NCI-H2081 (cell line): ENCODE measurements at regions not wholly inside any gene's neighbourhood (a gene's known extent, or its start where the extent isn't known, plus 50 kb on each side); places are given as distances from the start of the nearest gene placed in this dataset.

Experiments used
- DNase-seq, 2 experiments: peaks; one replicate each; lab custom pipeline; 2025; lab: John Stamatoyannopoulos, UW

DNA sequence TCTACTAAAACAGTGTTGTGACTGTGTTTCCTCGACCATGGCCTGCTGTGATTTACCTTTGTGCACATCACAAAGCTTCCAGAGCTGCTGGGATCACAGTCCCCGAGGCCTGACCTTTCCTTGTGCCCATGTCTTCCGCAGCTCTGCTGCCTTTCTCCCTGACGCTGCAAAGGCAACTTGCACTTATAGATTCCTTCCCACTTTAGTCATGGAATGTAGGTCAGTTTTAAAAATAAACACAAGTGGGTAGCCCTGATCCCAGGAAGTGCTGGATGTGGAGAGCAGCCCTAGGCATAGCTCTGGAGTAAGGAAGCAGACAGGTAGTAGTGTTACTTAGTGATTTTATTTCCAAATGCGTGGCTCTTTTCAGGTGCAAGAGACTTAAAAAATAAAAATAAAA lies 825.7 kb downstream of the AACS start:
- DNase-seq, result no peak

DNA sequence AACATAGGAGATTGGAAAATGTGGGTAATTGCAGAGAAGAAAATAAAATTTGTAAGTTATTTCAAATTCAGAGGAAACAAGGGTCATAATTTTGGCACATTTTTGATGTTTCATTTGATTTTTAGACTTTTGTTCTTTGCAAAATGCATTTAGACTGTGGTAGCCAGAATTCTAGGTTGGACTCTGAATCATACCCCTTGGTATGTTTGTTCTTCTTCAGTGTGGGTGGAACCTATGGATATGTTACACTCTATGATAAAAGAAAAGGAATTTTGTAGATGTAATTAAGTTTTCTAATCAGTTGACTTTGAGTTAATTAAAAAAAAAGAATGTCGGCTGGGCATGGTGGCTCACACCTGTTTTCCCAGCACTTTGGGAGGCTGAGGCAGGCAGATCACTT lies 827.0 kb downstream of the AACS start:
- no peak for DNase-seq

DNA sequence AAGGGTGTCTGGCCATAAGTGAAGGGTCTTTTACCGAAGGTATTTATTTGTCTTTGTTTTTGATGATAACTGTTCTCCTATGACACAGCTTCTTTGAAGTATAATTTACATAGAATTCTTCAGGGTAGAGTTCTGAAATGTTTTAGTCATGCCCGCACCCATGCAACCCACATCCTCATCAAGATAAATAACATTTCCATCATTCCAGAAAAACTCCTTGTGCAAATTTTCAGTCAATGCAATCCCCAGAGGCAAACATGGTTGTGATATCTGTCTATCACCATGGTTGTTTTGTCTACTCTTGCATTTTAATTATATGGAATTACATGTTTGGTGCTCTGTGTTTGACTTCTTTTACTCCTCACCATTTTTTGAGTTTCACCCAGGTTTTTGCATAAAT lies 837.8 kb downstream of the AACS start:
- DNase-seq, result no peak

DNA sequence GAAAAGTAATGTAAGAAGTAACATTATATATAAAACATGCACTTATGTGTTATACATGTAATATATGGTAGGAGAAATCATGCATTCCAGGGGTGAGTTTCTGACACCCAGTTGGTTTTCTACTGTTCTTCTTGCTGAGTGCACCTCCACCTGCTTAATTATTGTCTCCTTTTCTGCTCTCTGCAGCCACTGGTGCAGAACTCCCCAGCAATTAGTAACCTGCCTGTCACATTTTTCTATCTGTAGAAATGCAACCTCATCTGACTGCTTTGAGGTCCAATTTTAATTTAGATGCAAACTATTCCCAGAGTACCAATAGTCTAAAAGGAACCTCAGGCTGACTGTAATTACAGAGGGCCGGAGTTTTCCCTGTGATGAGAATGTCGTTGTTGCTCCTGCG lies 842.1 kb downstream of the AACS start:
- no peak for DNase-seq

DNA sequence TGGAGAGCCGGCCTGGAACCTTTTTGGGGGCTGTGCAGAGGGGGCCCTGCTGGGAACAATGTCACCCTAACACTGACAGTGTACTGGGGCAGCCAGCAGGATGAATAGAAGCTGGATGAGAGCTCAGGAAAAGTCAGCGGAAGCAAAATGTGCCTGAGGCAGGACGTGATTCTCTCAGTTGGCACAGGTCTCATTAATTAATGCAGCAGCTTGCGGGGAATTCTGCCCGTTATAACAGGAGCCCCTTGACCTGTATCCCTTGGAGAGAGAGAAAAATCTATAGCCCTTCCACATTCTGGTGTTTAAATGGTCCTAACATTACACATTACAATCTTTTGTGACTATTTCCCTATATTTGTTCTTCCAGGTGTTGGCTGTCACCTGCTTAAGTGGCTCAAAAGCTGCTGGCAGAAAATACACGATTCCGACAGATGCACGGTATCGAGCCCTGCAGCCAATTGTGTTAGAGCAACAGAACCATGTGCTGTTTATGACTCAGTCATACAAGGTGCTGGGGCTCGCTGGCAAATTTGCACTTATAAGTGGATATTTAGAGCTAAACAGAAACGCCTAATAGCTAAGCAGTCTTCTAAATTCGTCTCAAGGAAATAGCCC lies 854.7 kb downstream of the AACS start:
- DNase-seq, result peak in 1 of 2 experiments; percentile 8

DNA sequence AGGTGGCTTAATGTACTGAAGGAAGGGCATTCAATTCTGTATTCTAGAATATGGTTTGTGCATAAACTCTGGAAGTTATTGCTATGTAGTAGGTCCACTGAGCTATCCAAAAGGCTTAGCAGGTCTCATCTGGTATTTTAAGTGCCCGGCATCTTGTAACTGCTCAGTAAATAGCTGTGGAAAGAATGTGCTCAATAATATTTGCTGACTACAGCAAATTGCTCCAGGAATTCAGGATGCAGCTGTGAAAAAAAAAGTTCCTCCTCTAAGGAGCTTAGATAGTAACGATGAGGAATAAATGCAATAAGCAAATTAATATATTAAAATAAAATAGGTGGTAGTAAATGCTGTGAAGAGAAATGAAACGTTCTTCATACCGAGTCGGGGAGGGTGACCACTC lies 857.1 kb downstream of the AACS start:
- no peak for DNase-seq

DNA sequence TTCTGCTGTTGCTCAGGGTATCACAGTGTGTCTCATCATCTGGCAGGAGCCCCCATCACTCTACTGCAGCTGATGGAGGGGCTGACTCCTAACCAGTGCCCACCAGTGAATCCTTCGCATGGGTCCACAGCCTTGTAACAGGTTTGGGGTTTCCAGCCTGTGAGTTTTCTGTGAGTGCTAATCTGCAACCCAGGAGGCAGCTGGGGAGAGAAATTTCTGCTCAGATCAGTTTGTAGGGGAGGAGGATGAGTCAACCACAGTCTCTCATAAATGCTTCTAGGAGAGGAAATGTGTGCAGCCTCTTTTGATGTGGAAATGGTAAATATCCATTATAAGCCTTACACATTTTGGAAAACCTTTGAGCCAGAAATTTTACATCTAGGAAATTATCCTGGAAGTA lies 871.3 kb downstream of the AACS start:
- no peak for DNase-seq

DNA sequence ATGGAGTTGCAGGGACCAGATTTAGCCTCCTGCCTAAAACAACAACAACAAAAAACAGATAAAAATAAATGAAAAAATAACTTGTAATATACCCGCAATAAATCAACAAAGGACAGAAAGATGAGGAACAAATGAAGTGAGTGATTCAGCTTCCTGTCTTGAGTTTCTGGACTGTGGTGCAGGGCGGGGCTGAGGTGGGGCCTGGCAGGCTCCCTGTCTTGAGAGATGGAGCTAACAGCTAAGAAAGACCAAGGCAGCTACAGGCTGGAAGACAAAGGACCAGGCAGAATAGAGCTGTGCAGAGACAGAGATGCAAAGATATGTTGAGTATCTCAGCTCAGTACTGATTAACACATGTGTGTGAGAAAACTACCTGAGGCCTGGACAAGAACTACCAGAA lies 879.2 kb downstream of the AACS start:
- no peak for DNase-seq

DNA sequence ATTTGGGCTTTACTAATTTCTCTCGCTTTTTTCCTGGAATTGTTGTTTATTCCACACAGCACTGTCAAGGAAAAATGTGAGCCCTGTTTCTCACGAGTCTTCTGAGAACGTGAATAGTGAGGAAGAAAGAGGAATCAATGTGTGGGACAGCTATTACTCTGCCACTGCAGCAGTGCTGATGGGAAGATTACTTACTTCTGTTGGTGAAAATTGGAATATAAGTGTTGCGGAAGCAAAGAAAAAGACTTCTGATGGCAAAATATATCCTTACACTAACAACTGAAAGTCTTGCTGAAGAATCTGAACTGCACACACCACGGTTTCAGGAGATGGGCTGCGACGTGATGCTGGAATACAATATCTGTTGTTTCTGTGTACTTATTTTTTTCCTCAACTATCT lies 884.2 kb downstream of the AACS start:
- DNase-seq, result no peak

DNA sequence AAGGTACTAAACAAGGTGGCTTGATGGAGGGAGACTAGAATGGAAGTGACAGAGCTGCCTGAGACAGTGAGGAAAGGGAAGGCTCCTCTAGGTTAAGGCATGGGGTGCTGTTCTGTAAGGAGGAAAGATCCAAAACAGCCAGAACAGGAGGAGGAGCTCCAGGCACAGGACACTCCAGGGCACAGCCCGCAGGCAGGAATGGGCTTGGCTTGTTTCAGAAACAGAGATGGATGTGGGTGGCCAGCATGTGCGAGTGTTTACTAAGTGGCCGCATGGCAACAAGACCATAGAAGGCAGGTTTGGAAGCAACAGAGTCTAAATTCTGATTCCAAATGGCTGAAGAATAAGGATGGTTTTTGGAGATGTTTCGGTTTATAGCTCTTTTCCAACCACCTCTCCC lies 889.1 kb downstream of the AACS start:
- DNase-seq, result no peak

DNA sequence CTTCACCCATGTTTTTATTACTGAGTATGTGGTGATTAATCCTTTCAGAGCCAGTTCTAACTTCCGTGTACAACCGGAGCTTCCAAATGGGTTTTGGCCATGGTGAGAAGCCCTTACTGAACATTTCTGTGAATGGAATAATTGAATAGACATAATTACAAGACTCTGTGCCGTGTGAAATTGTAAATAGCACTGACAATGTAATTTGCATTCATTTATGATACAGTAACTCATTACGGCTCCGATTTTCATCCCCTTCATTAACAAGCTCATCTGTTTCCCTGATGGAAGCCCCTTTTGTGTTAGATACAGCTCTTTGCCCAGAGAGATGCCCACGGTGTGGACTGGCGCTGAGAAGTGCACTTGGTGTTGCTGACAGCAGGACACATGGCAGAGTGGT lies 891.0 kb downstream of the AACS start:
- no peak for DNase-seq

DNA sequence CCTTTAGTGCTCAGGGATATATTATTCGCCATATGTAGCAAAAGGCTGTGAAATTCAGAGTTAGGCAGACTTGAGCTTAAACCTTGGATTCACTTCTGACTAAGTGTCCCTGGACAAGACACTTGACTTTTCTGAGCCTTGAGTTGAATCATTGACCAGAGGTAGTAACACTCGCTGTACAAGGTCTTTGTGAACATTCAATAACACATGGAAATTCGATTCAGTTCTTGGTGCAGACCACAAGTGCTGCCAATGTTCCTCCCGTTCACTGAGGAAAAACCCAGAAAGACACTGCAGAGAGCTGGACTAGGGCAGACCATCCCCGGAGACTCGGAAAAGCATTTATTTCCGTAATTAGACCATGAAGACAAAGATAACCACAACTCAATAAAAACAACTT lies 901.4 kb downstream of the AACS start:
- DNase-seq, result no peak

DNA sequence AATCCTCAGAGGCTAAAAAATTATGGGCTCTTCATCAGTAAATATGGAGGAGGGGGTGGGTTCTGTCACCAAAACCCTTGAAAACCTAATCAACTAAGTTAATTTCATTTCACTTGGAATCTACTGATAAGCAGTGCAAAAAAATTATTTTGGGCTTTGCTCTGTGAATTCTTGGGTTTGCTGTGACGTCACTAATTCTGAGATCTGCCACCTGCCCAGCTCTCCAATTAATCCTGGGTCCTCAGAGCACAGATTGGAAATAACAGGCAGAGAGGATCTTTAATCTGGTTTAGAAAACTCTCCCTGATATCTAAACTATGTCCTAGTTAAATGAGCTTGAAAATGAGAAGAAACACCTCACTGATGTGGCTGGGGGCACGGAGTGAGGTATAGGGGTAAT lies 903.2 kb downstream of the AACS start:
- no peak for DNase-seq

DNA sequence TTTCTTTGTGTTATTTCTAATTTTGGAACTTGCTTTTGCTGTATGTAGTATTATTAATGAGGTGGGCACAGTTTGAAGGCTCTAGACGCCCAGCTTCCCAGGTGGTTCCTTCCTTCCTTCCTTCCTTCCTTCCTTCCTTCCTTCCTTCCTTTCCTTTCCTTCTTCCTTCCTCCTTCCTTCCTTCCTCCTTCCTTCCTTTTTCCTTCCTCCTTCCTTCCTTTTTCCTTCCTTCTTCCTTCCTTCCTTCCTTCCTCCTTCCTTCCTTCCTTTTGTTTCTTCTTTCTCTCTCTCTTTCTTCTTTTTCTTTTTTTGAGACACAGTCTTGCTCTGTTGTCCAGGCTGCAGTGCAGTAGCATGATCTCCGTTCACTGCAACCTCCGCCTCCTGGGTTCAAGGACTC lies 906.7 kb downstream of the AACS start:
- no peak for DNase-seq

DNA sequence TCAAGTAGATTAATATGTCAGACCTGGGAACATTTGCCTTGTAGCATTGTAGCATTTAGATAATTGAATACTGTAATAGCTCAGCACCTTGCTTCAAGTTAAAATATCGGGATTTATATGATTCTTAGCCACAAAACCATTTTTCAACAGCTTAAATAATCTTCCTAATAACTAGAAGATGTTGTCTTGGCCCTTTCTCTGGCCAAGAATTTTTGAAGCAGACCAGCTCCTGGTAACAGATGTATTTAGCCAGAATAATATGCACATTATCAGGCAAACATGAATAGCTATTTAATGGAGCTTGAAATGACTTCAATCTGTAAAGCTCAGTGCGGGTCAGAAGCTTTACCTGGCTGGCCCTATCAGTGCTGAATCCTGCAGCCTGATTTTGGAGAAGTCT lies 913.1 kb downstream of the AACS start:
- DNase-seq, result no peak

DNA sequence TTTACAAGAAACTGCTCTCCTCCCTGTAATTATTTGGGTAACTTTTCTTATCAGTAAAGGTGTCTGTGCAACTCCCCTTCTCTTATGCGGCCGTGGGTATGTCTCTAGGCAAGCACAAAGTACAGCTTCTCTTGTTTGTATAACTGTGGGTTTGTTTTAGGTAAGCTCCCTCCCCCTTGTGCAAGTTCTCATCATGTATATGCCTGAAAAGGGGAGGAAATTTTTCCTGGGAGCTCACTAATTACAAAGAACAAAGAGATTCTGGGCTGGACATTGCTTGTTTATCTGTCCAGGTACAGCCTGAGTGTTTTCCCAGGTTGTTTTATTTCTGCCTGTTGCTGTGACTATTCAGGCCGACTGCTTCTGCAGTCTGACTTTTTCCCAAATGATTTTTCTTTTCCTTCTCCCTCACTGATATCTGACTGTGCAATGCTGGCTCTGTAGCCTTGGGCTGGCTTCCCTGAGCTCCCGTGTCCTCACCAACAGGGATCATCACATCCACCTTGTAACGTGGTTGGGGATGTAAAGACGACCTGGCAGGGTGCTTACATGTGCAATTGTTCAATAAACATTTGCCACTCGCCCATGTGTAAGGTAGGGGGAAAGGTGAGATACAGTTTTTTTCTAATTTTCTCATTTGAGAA lies 916.5 kb downstream of the AACS start:
- DNase-seq, result no peak

DNA sequence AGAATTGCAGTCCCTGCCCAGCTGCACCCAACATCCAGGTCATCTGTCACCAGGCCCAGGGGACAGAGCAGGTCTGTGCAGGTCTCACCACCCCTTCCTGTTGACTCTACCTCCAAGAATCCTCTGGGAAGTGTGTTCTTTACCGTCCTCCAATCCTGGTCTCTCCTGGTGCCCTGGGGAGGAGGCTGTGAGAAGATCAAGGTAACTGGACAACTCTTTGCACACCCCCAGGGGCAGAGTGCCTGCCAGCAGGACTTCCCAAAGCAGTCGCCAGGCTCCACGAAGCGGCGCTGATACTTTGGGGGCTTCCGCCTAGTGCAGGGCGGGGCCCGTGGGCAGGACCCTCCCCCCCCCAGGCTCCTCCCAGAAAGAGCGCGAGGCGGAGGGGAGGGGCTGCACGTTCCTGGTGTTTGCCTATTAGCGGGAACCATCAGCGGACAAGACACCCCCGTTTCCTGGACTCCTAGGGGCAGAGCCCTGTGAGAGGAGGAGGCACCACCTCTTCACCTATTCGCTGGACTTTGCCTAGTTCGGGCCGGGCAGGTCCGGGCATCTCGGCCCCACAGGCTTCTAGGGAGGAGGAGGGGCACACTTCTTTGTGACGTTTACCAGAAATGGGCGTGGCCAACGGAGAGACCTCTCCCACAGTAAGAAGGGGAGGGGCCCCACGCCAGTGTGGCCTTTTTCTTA lies 918.0 kb downstream of the AACS start:
- DNase-seq, result no peak

DNA sequence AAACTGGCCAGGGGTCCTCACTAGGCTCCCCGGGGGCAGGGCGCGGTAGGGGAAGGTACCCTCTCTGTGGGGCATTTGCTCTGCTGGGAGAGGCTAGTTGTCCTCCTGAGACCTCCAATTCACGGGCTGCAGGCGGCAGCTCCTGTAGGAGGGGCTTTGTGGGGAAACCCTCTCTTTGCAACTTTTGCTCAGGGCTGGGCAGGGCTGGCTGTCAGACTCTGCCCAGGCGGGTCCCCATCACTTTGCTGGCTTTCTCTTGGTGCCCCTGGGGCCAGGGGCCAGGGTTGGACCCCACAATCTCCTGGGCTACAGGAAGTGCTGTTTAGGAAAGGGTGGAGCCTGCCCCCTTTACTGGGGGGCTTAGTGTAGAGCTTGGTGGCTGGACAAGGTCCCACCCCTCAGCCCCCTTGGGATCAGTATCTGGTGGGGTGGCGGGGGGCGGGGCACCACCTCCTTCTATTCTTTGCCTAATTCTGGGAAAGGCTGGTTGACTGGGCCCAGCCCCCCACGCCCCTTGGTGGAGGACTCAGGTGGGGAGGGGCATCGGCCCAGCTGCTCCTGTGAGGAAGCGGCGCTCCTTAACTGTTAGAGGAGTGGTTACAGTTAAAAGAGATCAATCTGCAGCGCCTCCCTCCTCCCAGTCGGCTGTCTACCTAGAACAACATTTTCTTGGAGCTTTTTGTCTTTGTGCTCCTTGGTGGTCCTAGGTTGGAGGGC lies 918.7 kb downstream of the AACS start:
- no peak for DNase-seq

DNA sequence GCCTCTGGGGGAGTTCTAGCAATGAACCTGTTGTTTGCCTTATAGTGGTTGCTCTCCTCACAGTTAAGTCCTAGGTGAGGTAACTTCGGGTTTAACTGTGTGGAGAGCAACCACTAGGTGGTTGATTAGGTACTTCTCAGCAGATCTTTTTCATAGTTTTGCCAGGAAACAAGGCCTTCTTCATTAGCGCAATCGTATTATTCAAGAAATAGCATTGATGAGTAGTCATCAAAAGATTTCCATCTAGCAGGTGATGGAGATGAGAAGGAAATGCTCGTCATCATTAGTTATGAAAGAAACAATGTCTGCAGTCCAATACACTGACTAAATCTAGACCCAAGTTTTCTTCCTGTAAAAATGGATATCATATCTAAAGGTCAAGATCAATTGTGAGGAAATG lies 923.3 kb downstream of the AACS start:
- DNase-seq, result no peak

DNA sequence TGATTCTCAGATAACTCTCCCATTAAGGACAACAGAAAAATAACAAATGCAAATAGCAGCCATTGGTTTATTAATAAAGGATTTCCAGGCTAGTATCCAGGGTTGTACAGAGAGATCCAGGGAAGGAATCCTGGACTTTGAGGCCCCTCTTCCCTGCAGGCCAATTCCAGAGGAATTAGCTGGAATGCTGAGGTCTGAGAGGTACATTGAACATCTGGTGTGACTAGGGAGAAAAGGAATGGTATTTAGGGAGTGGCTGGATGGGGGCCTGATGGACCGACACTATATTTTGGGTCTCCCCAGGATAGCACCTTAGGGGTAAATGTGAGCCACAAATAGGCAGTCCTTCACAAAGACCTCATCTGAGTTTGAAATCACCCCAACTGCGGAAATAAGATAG lies 924.5 kb downstream of the AACS start:
- DNase-seq, result no peak

DNA sequence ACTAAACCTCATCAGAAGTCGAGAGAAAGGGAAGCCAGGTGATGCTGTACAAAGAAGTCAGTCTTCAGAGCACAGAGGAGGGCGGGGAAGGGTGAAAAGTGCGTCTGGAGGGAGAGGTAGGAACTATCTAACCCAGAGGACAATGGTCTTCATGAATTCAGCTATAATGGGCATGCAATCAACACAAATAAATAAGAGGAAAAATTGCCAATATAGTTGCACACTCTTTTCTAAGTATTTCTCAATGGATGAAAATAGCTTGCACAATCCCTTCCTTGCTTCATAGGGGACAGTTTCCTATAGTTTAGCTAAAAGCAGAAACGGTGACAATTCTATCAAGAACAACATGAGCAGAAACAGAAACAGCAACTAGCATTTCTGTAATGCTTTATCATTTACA lies 931.2 kb downstream of the AACS start:
- DNase-seq, result no peak

DNA sequence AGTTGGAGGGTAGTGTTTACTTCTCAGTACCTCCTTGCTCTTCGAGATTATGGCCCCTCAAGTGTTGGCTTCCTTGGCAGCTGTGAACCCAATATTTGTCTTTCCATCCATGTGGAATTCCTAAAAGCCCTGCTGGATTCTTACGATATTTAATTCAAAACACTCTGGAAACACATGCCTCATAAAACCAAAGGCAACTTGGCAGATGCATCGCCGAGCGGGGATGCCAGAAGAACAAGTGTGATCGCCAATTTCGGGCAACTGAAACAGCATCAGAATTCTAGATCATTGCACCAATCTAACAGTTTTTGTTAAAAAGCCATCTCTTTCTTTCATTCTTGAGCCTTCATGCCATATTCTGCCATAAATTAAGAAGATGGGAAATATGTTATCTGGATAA lies 934.4 kb downstream of the AACS start:
- DNase-seq, result no peak

DNA sequence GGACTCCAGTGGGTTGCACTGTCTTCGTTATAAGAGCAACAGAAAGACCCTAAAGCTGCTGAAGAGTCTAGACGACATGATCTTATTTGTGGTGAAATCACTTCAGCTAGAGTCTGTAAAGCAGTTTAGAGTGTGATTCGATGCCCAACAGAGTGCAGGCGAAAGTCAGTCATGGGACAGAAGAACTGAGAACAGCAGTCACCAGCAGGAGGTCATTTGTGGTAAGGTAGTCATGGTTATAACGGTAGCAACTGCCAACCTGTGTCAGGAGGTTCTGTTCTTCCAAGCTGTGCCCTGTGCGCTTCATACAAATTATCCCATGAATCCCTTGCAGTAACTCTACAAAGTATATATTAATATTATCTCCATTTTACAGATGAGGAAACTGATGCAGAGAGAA lies 954.1 kb downstream of the AACS start:
- DNase-seq, result no peak
